Gastroesophageal sphincter (tissue), 4 donors: ENCODE measurements at regions not wholly inside any gene's neighbourhood (a gene's known extent, or its start where the extent isn't known, plus 50 kb on each side); places are given as distances from the start of the nearest gene placed in this dataset.

Experiments
- ATAC-seq: fragments of 150-250 bp; one replicate; pipeline ENCODE4 v1.9.1; 2016; ENCODE audit warnings: mild to moderate bottlenecking, moderate library complexity
- H3K27ac ChIP-seq, 4 donors: fragments of 200-600 bp; sonication (generic) in 3 of 4; 1 replicate in 3 of 4; 2 replicates in 1 of 4; pipeline ENCODE4 v1.5.1; 2016 to 2019
- H3K27me3 ChIP-seq: fragments of 200-600 bp; sonication (generic); one replicate; pipeline ENCODE4 v1.5.1; 2019
- H3K36me3 ChIP-seq, 2 donors: fragments of 200-600 bp; sonication (generic); one replicate each; pipeline ENCODE4 v1.5.1; 2019; ENCODE audit warnings: control low read depth in 1 of 2
- H3K4me1 ChIP-seq, 3 donors: fragments of 200-600 bp; sonication (generic); 1 replicate in 2 of 3; 2 replicates in 1 of 3; pipeline ENCODE4 v1.5.1; 2016 to 2019; ENCODE audit warnings: control low read depth in 2 of 3
- H3K4me3 ChIP-seq, 2 donors: fragments of 200-600 bp; sonication (generic); one replicate each; pipeline ENCODE4 v1.5.1; 2019; ENCODE audit warnings: mild to moderate bottlenecking in 1 of 2, moderate library complexity in 1 of 2
- H3K9me3 ChIP-seq, 3 donors: fragments of 200-600 bp; sonication (generic); one replicate each; pipeline ENCODE4 v1.5.1; 2017 to 2019; ENCODE audit warnings: control low read depth in 2 of 3
- EP300 ChIP-seq: sonication (generic); formaldehyde crosslinking; IDR thresholded peaks from one replicate; pipeline ENCODE4 v1.6.1; 2017; ENCODE audit warnings: antibody characterized with exemption, mild to moderate bottlenecking
- POLR2A ChIP-seq, 2 donors: fragments of 450-650 bp; IDR thresholded peaks; one replicate each; pipeline ENCODE4 v1.6.1; 2017; ENCODE audit warnings: antibody characterized with exemption in 2 of 2, mild to moderate bottlenecking in 2 of 2, moderate library complexity in 1 of 2
- POLR2AphosphoS5 ChIP-seq: sonication (generic); formaldehyde crosslinking; IDR thresholded peaks from one replicate; pipeline ENCODE4 v1.6.1; 2017; ENCODE audit warnings: antibody characterized with exemption
- WGBS, 2 donors: methylation state at CpG; one replicate each; pipeline ENCODE4 v1.1.5; 2018; ENCODE audit warnings: low coverage in 1 of 2; 5-methylcytosine and 5-hydroxymethylcytosine counted together
- TF ChIP-seq, protein P1 (sequence below), 4 experiments: fragments of 200-600 bp in 2 of 4; fragments of 450-650 bp in 2 of 4; sonication (generic) in 1 of 4; IDR thresholded peaks; one replicate each; pipeline ENCODE4 v1.5.1; 2017 to 2019; ENCODE audit warnings: antibody characterized with exemption in 4 of 4, mild to moderate bottlenecking in 2 of 4, moderate library complexity in 2 of 4

DNA sequence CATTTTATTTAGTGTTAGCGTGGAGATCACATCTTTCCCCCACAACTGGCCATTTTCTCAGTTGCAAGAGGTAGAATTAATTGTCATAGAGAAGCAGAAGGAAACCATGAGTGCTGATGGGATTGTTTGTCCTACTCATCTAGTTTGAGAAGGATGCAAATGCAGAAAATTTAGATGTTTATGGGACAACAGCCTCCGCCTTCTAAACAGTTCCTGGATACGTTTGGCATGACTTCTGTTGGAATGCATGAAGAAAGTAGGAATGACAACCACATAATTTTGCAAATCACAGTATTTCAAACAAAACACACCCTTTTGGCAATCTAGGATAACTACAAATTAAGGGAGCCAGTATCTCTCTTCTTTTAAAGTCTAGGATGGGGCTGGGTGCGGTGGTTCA is 240.1 kb upstream of the SUCLG2 start:
- Histone ChIP-seq H3K27ac (no peak overlapping the region), H3K9me3 (peaks cover 0 to 11% (median 0%) of the 10 kb centered on the region in 3 donors), H3K4me3 (no peak overlapping the region), H3K36me3 (no peaks in the 10 kb centered on the region), H3K27me3 (no peaks in the 10 kb centered on the region), H3K4me1 (no peaks in the 10 kb centered on the region)
- ATAC-seq, result no peak
- 85 to 89% methylated on average over 4 of the region's 4 CpGs for WGBS, 2 donors
- TF ChIP-seq EP300, result no peak
- no peak for TF ChIP-seq POLR2AphosphoS5
- TF ChIP-seq, protein P1, sequence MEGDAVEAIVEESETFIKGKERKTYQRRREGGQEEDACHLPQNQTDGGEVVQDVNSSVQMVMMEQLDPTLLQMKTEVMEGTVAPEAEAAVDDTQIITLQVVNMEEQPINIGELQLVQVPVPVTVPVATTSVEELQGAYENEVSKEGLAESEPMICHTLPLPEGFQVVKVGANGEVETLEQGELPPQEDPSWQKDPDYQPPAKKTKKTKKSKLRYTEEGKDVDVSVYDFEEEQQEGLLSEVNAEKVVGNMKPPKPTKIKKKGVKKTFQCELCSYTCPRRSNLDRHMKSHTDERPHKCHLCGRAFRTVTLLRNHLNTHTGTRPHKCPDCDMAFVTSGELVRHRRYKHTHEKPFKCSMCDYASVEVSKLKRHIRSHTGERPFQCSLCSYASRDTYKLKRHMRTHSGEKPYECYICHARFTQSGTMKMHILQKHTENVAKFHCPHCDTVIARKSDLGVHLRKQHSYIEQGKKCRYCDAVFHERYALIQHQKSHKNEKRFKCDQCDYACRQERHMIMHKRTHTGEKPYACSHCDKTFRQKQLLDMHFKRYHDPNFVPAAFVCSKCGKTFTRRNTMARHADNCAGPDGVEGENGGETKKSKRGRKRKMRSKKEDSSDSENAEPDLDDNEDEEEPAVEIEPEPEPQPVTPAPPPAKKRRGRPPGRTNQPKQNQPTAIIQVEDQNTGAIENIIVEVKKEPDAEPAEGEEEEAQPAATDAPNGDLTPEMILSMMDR (IDR thresholded peaks at IDR 0.05), result no peak
- no peak for TF ChIP-seq POLR2A (IDR thresholded peaks at IDR 0.05)

DNA sequence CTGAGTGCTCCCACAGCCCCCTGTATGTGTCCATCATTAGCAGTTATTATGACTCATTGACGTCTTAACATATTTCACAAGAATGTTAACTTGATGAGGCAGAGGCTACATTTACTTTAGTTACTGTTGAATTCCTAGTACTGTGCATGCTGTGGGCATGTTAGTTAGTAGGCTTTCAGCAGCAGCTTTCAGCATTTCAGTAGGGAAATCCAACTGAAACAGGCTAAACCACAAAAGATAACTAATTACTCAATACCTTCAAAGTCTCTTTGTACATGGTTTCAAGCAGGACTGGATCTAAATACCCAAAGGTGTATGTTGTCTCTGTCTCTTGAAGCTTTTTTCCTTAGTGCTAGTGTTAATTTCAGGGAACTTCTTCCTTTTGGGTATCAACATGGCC is 229.9 kb upstream of the SUCLG2 start:
- ATAC-seq, result no peak
- Histone ChIP-seq H3K27ac (no peak overlapping the region), H3K9me3 (peaks cover 0 to 6% (median 0%) of the 10 kb centered on the region in 3 donors), H3K4me3 (no peak overlapping the region), H3K27me3 (no peaks in the 10 kb centered on the region), H3K36me3 (no peaks in the 10 kb centered on the region), H3K4me1 (no peaks in the 10 kb centered on the region)
- no peak for TF ChIP-seq POLR2AphosphoS5
- TF ChIP-seq, protein P1 (IDR thresholded peaks at IDR 0.05), result no peak
- no peak for TF ChIP-seq EP300
- no peak for TF ChIP-seq POLR2A (IDR thresholded peaks at IDR 0.05)
- whole genome bisulfite sequencing, 2 donors, result 60 to 67% methylated on average over 1 of the region's 1 CpG

DNA sequence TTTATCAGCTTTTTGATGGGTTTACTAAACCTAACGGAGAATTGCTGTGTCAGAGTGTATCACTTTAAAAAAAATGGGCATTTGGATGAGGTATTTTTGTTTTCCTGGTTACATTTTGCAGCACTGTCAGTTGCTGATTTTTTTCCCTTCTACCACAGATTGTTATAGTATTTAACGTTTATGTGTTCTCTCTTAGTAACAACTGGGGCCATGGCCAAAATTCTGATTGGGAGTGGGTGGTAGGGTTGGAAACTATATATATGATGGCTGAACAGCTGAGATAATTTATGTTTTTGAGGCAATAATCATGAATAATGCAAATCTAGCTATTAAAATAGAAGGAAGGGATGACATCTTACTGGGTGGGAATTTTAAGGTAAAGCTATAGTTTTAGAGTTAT is 229.4 kb upstream of the SUCLG2 start:
- no peak overlapping the region for H3K27ac ChIP-seq
- ATAC-seq, result no peak
- H3K9me3 ChIP-seq, result peaks cover 0 to under 1% (median 0%) of the 10 kb centered on the region in 3 donors
- no peaks in the 10 kb centered on the region for H3K4me1 ChIP-seq
- H3K4me3 ChIP-seq, result no peak overlapping the region
- 38 to 55% methylated on average over 2 of the region's 2 CpGs for WGBS, 2 donors
- no peak for TF ChIP-seq POLR2AphosphoS5
- TF ChIP-seq POLR2A (IDR thresholded peaks at IDR 0.05), result no peak
- TF ChIP-seq EP300, result no peak
- TF ChIP-seq, protein P1 (IDR thresholded peaks at IDR 0.05), result no peak
- H3K36me3 ChIP-seq, result no peaks in the 10 kb centered on the region
- H3K27me3 ChIP-seq, result no peaks in the 10 kb centered on the region

DNA sequence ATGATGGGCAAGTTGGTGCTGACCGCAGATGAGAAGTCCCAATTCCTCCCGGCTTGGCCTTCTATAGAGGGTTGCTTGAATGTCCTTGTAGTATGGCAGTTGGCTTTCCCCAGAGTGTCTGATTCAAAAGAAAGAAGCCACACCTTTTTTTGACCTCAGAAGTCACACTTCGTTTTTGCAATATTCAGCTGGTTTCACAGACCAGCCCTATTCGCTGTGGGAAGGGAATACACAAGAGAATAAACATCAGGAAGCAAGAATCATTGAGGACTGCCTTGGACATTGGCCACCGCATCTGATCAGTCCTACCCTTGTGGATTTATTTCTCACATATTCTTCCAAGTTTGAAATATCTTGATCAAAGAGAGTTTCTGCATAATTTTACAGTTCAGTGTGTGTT is 228.6 kb upstream of the SUCLG2 start:
- 83 to 89% methylated on average over 3 to 4 of the region's 5 CpGs for WGBS, 2 donors
- H3K27ac ChIP-seq, result no peak overlapping the region
- H3K36me3 ChIP-seq, result no peaks in the 10 kb centered on the region
- H3K27me3 ChIP-seq, result no peaks in the 10 kb centered on the region
- H3K4me1 ChIP-seq, result no peaks in the 10 kb centered on the region
- no peaks in the 10 kb centered on the region for H3K9me3 ChIP-seq
- no peak for TF ChIP-seq POLR2A (IDR thresholded peaks at IDR 0.05)
- no peak overlapping the region for H3K4me3 ChIP-seq
- ATAC-seq, result no peak

DNA sequence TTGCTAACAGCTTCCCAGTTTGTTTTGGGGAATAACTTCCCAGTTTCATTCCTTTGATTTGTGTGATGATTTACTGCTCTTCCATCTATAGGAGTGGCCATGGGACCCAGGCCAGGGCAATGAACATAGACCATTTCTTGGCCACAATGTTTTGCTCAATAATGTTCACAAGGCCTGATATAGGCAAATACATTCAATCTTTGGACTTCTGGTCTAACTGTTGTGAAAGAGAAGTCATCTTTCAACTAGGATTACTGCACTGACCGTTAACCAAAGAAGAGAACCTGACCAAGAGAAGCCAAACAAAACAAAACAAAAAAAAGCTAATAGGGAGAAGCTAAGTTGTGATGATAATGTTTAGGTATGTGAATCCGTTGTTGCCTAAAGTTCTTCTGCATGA is 221.8 kb upstream of the SUCLG2 start:
- no peak overlapping the region for H3K4me3 ChIP-seq
- WGBS, 2 donors, result 65 to 79% methylated on average over 2 of the region's 2 CpGs
- no peaks in the 10 kb centered on the region for H3K36me3 ChIP-seq
- H3K9me3 ChIP-seq, result no peaks in the 10 kb centered on the region
- TF ChIP-seq POLR2AphosphoS5 (no peak), EP300 (no peak), POLR2A (IDR thresholded peaks at IDR 0.05) (no peak)
- TF ChIP-seq, protein P1 (IDR thresholded peaks at IDR 0.05), result no peak
- H3K27ac ChIP-seq, result no peak overlapping the region
- H3K27me3 ChIP-seq, result no peaks in the 10 kb centered on the region
- no peaks in the 10 kb centered on the region for H3K4me1 ChIP-seq
- ATAC-seq, result no peak
